Testis (tissue), 2 donors: ENCODE measurements at regions not wholly inside any gene's neighbourhood (a gene's known extent, or its start where the extent isn't known, plus 50 kb on each side); places are given as distances from the start of the nearest gene placed in this dataset.

Experiments
- POLR2A ChIP-seq: fragments of 450-650 bp; IDR thresholded peaks from one replicate; pipeline ENCODE4 v1.6.1; 2017; ENCODE audit warnings: antibody characterized with exemption, mild to moderate bottlenecking, moderate library complexity
- TF ChIP-seq, protein P1 (sequence below), 3 experiments: fragments of 450-650 bp in 2 of 3; fragments of 200-600 bp in 1 of 3; sonication (generic) in 1 of 3; IDR thresholded peaks; one replicate each; pipeline ENCODE4 v1.5.1; 2016 to 2019; ENCODE audit warnings: antibody characterized with exemption in 3 of 3, mild to moderate bottlenecking in 2 of 3, moderate library complexity in 1 of 3

DNA sequence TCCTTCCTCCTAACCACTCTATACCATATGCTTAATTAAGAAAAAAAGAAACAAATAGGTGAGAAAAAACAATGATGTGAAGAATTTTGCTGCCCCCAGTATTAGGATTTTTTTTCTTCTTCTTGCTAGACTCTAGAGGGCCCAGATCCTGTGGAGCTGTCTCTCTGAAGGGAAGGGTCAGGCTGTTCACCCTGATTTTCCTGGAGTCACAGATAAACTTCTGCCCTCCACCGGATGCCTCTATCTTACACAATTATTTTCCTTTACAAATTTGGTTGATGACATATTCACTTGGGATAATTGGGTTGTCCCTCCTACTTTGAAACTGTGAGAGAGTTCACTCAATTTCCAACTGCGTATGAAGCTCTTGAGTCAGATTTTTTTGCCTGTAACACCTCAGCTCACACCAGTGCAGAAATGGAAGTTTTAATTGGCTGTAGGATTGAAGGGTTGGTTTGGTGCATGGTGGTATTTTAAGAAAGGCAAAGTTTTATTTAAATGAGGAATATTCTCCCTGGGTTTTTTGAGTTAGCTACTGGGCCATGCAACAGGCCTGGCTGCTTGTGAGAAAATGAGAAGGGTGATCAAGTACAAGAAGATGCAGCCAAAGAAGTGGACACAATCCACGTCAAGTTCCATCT, 73.7 kb upstream of the ESR1 start:
- TF ChIP-seq, protein P1, sequence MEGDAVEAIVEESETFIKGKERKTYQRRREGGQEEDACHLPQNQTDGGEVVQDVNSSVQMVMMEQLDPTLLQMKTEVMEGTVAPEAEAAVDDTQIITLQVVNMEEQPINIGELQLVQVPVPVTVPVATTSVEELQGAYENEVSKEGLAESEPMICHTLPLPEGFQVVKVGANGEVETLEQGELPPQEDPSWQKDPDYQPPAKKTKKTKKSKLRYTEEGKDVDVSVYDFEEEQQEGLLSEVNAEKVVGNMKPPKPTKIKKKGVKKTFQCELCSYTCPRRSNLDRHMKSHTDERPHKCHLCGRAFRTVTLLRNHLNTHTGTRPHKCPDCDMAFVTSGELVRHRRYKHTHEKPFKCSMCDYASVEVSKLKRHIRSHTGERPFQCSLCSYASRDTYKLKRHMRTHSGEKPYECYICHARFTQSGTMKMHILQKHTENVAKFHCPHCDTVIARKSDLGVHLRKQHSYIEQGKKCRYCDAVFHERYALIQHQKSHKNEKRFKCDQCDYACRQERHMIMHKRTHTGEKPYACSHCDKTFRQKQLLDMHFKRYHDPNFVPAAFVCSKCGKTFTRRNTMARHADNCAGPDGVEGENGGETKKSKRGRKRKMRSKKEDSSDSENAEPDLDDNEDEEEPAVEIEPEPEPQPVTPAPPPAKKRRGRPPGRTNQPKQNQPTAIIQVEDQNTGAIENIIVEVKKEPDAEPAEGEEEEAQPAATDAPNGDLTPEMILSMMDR (IDR thresholded peaks at IDR 0.05) = no peak
- TF ChIP-seq POLR2A = no peak
